Activated T-cell treated with anti-CD3 and anti-CD28 coated beads, Interleukin-2, amount 50 U/mL, for 48 hours (primary cell): ENCODE measurements at regions not wholly inside any gene's neighbourhood (a gene's known extent, or its start where the extent isn't known, plus 50 kb on each side); places are given as distances from the start of the nearest gene placed in this dataset.
A peak's percentile ranks its signal among the peaks of the same experiment; 100 is the strongest.

Source experiments
- DNase-seq, 2 experiments: peaks; one replicate each; pipeline ENCODE4 v3.0.0-alpha.2; 2020

- DNase-seq = no peak
These were observed 86.5 kb upstream of the PFKP start for GRCh38 chr10:2980791-2981360.

DNA sequence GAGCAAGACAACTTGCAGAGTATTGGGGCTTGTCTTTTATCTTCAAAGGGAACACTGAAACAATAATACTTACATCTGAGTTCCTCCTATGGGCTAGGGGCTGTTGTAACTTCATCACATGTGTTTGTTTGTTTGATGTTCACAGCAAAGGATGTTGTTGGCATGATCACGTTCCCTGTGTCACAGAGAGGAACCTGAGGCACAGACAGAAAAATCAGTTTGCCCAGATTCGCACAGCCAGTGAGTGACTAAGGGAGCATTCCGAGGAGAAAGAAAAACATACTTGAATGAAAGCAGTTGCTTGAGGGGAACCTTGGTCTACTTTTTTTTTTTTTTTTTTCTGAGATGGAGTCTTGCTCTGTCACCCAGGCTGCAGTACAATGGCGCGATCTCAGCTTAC is 87.2 kb upstream of the PFKP start:
- DNase-seq = no peak

DNA sequence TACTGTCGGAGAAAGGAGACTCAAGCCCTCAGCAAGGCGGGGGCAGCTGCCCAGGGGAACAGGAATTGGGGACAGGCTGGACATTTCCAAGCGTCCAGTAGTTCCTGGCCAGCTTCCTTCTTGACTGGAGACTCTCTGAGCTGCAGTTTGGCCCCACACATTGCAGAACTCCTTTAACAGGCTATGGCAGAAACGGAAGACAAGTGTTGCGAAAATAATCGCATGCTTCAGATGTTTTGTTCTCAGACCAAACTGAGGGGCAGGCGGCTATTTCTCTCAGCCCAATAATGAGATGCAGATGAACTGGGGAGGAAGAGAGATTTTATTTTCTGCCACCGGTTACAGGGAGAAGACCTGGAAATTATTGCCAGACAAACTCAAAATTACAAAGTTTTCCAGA is 88.0 kb upstream of the PFKP start:
- no peak for DNase-seq

- DNase-seq = no peak
These were observed 88.6 kb upstream of the PFKP start for GRCh38 chr10:2978574-2979273.

- DNase-seq = no peak
These were observed 89.2 kb upstream of the PFKP start for GRCh38 chr10:2978111-2978510.

DNA sequence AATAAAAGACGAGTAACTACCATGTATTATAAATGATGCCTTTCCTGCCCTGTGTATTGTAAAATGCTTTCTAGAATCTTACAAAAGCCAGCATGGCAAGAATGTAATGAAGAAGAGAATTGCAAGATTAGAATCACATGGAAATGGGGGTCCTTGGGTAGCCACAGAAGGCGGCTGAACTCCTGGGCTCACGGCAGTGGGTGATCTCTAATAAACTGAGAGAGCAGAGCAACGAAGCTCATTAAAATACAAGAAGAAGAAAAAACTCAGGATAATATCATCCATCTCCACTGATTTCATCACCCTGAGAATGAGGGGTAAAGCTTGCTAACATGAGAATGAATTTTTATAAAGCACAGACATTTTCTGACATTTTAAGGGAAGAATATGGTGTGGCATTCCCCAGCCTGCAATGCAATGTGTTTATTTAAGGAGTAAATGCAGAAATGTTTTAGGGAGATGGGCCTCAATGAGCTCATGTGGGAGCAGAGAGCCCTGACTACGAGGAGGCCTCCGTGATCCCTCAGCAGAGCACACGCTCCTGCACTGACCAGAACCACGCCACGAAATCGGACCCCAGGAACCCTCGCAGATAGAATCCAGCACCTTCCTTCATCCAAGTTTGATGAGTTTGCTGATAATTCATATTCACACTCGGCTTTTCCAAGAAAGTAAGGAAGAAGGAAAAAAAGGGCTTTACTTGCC is 92.7 kb upstream of the PFKP start:
- DNase-seq = no peak

- DNase-seq = no peak
These were observed 93.3 kb upstream of the PFKP start for GRCh38 chr10:2974083-2974482.

GRCh38 chr10:2972810-2973209 is 94.5 kb upstream of the PFKP start:
- no peak for DNase-seq

DNA sequence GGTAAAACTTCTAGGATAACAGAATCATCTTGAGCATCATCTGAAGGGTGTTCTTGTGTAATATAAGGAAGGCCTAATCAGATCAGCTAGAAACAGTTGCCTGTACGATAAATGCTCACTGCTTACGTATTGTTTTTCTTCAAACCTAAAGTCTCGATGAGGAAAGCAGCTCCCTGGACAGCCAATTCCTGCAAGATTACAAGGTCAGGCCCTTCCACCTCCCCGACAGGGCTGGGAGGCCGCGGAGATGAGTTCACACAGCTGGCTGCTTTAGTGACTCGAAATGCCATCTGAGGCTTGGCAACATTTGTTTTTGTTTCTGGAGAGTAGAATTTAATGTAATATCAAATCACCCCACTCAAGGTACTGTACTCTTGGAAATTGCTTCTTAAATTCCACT is 95.1 kb upstream of the PFKP start:
- DNase-seq = no peak

- DNase-seq = no peak
These were observed 97.0 kb upstream of the PFKP start for GRCh38 chr10:2970190-2970823.

DNA sequence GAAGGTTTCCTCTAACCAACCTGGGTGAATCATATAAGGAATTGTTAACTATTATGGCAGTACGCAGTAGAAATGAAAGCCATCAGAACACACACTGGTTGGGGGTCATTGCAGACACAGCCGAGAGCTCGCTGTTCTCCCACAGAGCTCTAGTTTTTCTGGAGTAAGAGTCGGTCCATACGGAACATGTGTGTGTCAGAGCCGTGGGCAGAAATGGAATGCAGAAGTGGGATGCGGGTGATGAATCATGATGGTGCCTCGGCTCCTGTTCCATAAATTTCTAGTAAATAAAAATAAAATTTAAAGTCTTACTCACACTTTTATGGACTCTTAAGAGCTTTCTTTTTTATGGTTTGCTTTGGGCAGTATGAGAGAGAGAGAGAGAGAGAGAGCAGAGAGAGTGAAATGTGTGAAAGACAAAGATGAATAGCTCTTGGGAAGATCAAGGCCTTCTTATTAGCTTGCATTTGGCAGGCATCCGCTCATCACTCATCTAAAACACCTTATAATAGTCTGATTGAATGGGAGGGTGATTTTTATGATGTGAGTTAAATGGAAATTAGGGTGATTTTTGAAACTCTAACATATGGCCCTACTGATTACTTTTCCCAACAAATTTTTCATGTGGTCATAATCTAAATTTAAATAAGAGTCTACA is 98.8 kb upstream of the PFKP start:
- DNase-seq = no peak

DNA sequence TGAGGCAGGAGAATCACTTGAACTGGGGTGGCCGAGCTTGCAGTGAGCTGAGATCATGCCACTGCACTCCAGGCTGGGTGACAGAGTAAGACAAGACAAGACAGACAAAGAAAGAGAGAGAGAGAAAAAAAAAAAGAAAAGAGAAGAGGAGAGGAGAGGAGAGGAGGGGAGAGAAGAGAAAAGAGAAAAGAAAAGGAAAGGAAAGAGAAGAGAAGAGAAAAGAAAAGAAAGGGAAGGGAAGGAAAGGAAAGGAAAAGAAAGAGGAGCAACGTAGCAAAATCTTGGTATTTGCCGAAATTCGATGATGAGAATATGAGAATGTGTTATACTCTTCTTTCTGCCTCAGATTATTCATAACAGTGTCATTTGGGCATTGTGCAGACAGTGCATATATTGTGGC is 101.2 kb upstream of the PFKP start:
- no peak for DNase-seq

DNA sequence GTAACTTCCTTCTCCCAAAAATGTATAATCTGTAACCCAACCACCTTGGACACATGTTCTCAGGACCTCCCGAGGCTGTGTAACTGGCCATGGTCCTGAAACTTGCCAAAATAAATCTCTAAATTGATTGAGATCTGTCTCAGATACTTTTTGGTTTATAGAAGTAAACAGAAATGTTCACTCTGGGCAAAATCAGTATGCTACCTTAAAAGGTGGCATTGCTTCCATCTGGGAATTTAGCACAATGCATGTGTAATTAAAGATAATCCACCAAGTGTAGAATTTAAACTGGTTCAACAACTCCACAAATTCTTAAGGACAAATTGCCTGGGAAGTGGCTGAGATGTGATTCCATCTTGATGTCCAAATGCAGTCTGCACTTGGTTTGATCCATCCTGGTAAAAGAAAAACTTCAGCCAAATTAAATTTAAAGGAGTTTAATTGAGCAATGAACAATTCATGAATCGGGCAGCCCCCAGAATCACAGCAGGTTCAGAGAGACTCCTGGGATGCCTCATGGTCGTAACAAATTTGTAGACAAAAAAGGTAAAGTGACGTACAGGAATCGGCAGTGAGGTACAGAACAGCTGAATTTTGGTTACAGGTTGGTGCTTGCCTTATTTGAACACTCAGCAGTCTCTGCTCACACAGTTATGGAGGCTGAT is 102.6 kb upstream of the PFKP start:
- DNase-seq = no peak

GRCh38 chr10:2963889-2964631 is 103.3 kb upstream of the PFKP start:
- DNase-seq = no peak

DNA sequence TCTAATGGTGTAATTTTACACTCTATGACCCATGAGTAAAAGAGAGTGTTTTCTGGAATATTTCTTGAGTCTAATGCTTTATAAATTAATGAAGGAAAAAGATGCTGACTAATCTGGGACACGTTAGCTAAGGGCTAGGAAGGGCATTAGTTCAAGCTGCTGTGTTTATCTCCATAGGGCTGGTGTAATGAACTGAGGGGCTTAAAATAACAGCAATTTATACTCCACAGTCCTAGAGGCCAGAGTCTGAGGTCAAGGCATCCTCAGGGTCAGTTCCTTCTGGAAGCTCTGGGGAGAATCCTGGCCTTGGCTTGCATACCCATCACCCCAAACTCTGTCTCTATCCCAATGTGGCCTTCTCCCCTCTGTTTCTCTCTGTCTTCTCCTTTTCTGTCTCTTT is 105.2 kb upstream of the PFKP start:
- DNase-seq = no peak

- DNase-seq = no peak
These were observed 108.7 kb upstream of the PFKP start for GRCh38 chr10:2958659-2959058.

DNA sequence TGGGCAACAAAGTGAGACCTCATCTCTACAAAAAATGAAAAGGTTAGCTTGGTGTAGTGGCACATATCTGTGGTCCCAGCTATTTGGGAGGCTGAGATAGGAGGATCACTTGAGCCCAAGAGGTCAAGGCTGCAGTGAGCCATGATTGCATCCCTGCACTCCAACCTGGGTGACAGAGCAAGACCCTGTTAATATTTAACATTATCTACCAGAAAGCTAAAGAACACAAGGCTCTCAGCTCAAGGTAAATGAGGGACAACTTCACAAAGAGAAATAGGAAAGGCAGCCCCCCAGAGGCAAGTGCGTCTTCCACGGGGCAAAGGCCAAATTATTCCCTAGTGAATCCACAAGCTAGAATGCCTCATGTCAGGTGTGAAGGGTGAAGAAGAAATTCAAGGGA is 109.6 kb upstream of the PFKP start:
- no peak for DNase-seq

- no peak for DNase-seq
These were observed 112.3 kb upstream of the PFKP start for GRCh38 chr10:2955064-2955463.

DNA sequence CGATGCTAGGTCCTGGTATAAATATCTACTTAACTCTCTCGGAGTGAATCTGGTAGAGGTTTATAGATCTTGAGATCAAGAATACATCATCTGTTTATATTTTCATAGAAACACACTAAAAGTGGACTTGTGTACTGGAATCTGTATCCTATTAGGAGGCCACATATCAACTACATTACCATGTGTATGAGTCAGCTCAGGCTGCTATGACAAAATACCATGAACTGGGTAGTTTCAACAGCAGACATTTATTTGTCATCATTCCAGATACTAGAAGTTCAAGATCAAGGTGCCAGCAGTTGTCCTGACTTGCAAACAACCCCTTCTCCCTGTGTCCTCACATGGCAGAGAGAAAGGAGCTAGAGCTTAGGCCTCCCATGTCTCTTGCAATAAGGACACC is 113.9 kb upstream of the PFKP start:
- no peak for DNase-seq

DNA sequence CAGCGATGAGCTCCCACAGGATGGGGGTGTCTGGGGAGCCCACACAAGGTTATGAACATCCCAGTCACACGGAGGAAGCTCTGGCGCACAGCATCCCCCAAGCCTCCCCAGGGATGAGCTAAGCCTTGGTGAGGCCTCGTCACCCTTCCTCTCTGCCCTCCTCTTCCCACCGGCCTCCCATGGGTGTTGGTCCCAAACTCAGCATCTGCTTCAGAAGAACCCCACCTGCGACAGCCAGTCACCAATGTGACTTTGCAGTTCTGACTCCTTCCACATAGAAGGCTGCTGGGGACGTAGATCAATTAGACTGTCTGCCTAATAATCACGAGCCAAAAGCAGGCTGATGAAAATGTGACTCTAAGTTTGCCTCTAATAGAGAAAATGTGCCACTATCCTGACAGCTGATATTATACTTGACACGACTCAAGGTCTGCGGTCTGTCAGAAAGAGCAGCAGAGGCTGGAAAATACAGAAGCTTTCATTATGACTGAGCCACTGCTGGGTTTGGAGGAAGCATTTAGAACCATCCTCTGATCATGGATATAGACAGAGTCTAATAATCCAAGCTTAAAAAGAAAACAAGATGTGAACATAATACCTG is 116.0 kb upstream of the PFKP start:
- DNase-seq = no peak

DNA sequence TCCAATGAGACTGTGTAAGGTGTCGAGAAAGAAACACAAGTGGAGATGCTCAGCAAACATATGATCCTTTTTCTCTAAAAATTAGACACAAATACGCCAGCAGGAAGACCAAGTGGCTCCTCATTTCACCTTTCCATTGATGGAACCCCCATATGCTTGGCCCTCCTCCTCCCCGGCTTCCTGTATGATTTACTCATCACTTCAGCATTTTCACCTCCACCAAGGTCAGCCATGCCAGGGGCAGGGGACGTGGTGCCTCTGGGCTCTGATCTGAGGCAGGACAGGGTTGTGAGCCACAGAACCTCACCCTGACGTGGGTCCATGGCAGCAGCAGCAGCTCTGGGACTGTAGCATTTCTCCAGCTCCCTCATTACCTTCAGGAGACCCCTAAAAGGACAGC is 116.8 kb upstream of the PFKP start:
- no peak for DNase-seq

DNA sequence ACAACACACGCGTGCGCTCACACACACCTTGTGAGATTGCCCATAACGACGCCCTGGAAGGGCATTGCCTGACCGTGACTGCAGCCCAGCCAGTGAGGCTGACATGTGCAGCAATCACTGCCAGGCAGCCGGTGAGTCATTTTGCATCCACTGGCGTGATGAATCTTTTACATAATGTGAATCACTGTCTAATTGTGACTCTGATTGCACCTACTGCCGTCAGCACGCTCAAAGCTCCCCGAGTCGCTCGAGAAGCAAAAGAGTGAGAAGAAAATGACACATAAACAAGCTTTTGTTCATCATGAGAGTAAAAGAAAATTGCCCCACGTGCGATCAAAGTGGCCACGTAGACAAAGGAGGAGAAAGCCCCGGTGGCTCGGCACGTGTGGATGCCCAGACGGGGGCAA is 117.4 kb upstream of the PFKP start:
- peak; percentile 61 to 69 for DNase-seq
